ENCODE measurements at regions not wholly inside any gene's neighbourhood (a gene's known extent, or its start where the extent isn't known, plus 50 kb on each side); places are given as distances from the start of the nearest gene placed in this dataset.

GRCh38 chr2:35468245-35468644 lies 887.3 kb upstream of the CRIM1 start:
- TF ChIP-seq CTCF (conservative IDR thresholded peaks at IDR 0.05; ENCODE audit: low read depth, low read length) (no peak), EZH2 (IDR thresholded peaks at IDR 0.05; ENCODE audit: low read length, unreplicated experiment) (no peak)
